ENCODE measurements at regions not wholly inside any gene's neighbourhood (a gene's known extent, or its start where the extent isn't known, plus 50 kb on each side); places are given as distances from the start of the nearest gene placed in this dataset.

GRCh38 chr14:104293851-104294627, 155.7 kb downstream of the KIF26A start:
- WGBS = 79% methylated on average over 18 of the region's 18 CpGs
- H3K4me1 ChIP-seq (ENCODE audit: control insufficient read depth in 2 of 2, insufficient read depth in 2 of 2, low read length in 2 of 2) = no peaks in the 10 kb centered on the region
- H3K27ac ChIP-seq (ENCODE audit: low read depth in 1 of 2, low read length in 1 of 2) = no peak overlapping the region
- no peaks in the 10 kb centered on the region for H3K27me3 ChIP-seq (ENCODE audit: control insufficient read depth in 2 of 2, insufficient read depth in 1 of 2, low read length in 1 of 2)
- H3K4me3 ChIP-seq (ENCODE audit: low read length in 2 of 2) = no peak overlapping the region
- H3K9me3 ChIP-seq (ENCODE audit: control insufficient read depth in 2 of 2, insufficient read depth in 1 of 2, low read length in 1 of 2) = peaks cover 0 to 9% of the 10 kb centered on the region in 2 donors
- H3K36me3 ChIP-seq (ENCODE audit: control insufficient read depth in 2 of 2, insufficient read depth in 2 of 2, low read length in 1 of 2) = no peaks in the 10 kb centered on the region
- DNase-seq (ENCODE audit: low read depth in 6 of 9, low spot score in 9 of 9) = no peak

- H3K4me3 ChIP-seq (ENCODE audit: low read length in 2 of 2) = no peak overlapping the region
- no peak for DNase-seq (ENCODE audit: low read depth in 6 of 9, low spot score in 9 of 9)
- H3K4me1 ChIP-seq (ENCODE audit: control insufficient read depth in 2 of 2, insufficient read depth in 2 of 2, low read length in 2 of 2) = no peaks in the 10 kb centered on the region
- H3K36me3 ChIP-seq (ENCODE audit: control insufficient read depth in 2 of 2, insufficient read depth in 2 of 2, low read length in 1 of 2) = no peaks in the 10 kb centered on the region
- H3K27me3 ChIP-seq (ENCODE audit: control insufficient read depth in 2 of 2, insufficient read depth in 1 of 2, low read length in 1 of 2) = no peaks in the 10 kb centered on the region
- WGBS = 86% methylated on average over 11 of the region's 11 CpGs
- H3K9me3 ChIP-seq (ENCODE audit: control insufficient read depth in 2 of 2, insufficient read depth in 1 of 2, low read length in 1 of 2) = peaks cover 0 to 9% of the 10 kb centered on the region in 2 donors
- no peak overlapping the region for H3K27ac ChIP-seq (ENCODE audit: low read depth in 1 of 2, low read length in 1 of 2)
Measured at GRCh38 chr14:104294628-104294982, 156.2 kb downstream of the KIF26A start.

- 88% methylated on average over 25 of the region's 25 CpGs for WGBS
- Histone ChIP-seq H3K36me3 (ENCODE audit: control insufficient read depth in 2 of 2, insufficient read depth in 2 of 2, low read length in 1 of 2) (no peaks in the 10 kb centered on the region), H3K27me3 (ENCODE audit: control insufficient read depth in 2 of 2, insufficient read depth in 1 of 2, low read length in 1 of 2) (no peaks in the 10 kb centered on the region), H3K4me3 (ENCODE audit: low read length in 2 of 2) (no peak overlapping the region), H3K27ac (ENCODE audit: low read depth in 1 of 2, low read length in 1 of 2) (no peak overlapping the region), H3K4me1 (ENCODE audit: control insufficient read depth in 2 of 2, insufficient read depth in 2 of 2, low read length in 2 of 2) (no peaks in the 10 kb centered on the region), H3K9me3 (ENCODE audit: control insufficient read depth in 2 of 2, insufficient read depth in 1 of 2, low read length in 1 of 2) (peaks cover 0 to 9% of the 10 kb centered on the region in 2 donors)
- no peak for DNase-seq (ENCODE audit: low read depth in 6 of 9, low spot score in 9 of 9)
Measured at GRCh38 chr14:104294983-104295680, 156.7 kb downstream of the KIF26A start.

GRCh38 chr14:104295681-104296387, 157.4 kb downstream of the KIF26A start:
- Histone ChIP-seq H3K27me3 (ENCODE audit: control insufficient read depth in 2 of 2, insufficient read depth in 1 of 2, low read length in 1 of 2) (no peaks in the 10 kb centered on the region), H3K4me1 (ENCODE audit: control insufficient read depth in 2 of 2, insufficient read depth in 2 of 2, low read length in 2 of 2) (no peaks in the 10 kb centered on the region), H3K4me3 (ENCODE audit: low read length in 2 of 2) (no peak overlapping the region), H3K36me3 (ENCODE audit: control insufficient read depth in 2 of 2, insufficient read depth in 2 of 2, low read length in 1 of 2) (no peaks in the 10 kb centered on the region), H3K27ac (ENCODE audit: low read depth in 1 of 2, low read length in 1 of 2) (no peak overlapping the region), H3K9me3 (ENCODE audit: control insufficient read depth in 2 of 2, insufficient read depth in 1 of 2, low read length in 1 of 2) (peaks cover 0 to 7% of the 10 kb centered on the region in 2 donors)
- 87% methylated on average over 24 of the region's 24 CpGs for WGBS
- no peak for DNase-seq (ENCODE audit: low read depth in 6 of 9, low spot score in 9 of 9)

GRCh38 chr14:104296388-104297312, 158.3 kb downstream of the KIF26A start:
- DNase-seq (ENCODE audit: low read depth in 6 of 9, low spot score in 9 of 9) = no peak
- H3K9me3 ChIP-seq (ENCODE audit: control insufficient read depth in 2 of 2, insufficient read depth in 1 of 2, low read length in 1 of 2) = peaks cover 0 to 15% of the 10 kb centered on the region in 2 donors
- H3K27me3 ChIP-seq (ENCODE audit: control insufficient read depth in 2 of 2, insufficient read depth in 1 of 2, low read length in 1 of 2) = no peaks in the 10 kb centered on the region
- H3K27ac ChIP-seq (ENCODE audit: low read depth in 1 of 2, low read length in 1 of 2) = no peak overlapping the region
- no peak overlapping the region for H3K4me3 ChIP-seq (ENCODE audit: low read length in 2 of 2)
- H3K36me3 ChIP-seq (ENCODE audit: control insufficient read depth in 2 of 2, insufficient read depth in 2 of 2, low read length in 1 of 2) = no peaks in the 10 kb centered on the region
- H3K4me1 ChIP-seq (ENCODE audit: control insufficient read depth in 2 of 2, insufficient read depth in 2 of 2, low read length in 2 of 2) = no peaks in the 10 kb centered on the region
- 82% methylated on average over 26 of the region's 26 CpGs for WGBS

- no peak for DNase-seq (ENCODE audit: low read depth in 6 of 9, low spot score in 9 of 9)
- Histone ChIP-seq H3K4me1 (ENCODE audit: control insufficient read depth in 2 of 2, insufficient read depth in 2 of 2, low read length in 2 of 2) (no peaks in the 10 kb centered on the region), H3K4me3 (ENCODE audit: low read length in 2 of 2) (no peak overlapping the region), H3K27ac (ENCODE audit: low read depth in 1 of 2, low read length in 1 of 2) (no peak overlapping the region), H3K27me3 (ENCODE audit: control insufficient read depth in 2 of 2, insufficient read depth in 1 of 2, low read length in 1 of 2) (no peaks in the 10 kb centered on the region), H3K36me3 (ENCODE audit: control insufficient read depth in 2 of 2, insufficient read depth in 2 of 2, low read length in 1 of 2) (no peaks in the 10 kb centered on the region), H3K9me3 (ENCODE audit: control insufficient read depth in 2 of 2, insufficient read depth in 1 of 2, low read length in 1 of 2) (peaks cover 0 to 22% of the 10 kb centered on the region in 2 donors)
- WGBS = 92% methylated on average over 7 of the region's 7 CpGs
Measured at GRCh38 chr14:104297313-104297704, 158.9 kb downstream of the KIF26A start.

- Histone ChIP-seq H3K4me1 (ENCODE audit: control insufficient read depth in 2 of 2, insufficient read depth in 2 of 2, low read length in 2 of 2) (no peaks in the 10 kb centered on the region), H3K4me3 (ENCODE audit: low read length in 2 of 2) (no peak overlapping the region), H3K36me3 (ENCODE audit: control insufficient read depth in 2 of 2, insufficient read depth in 2 of 2, low read length in 1 of 2) (no peaks in the 10 kb centered on the region), H3K27me3 (ENCODE audit: control insufficient read depth in 2 of 2, insufficient read depth in 1 of 2, low read length in 1 of 2) (no peaks in the 10 kb centered on the region), H3K9me3 (ENCODE audit: control insufficient read depth in 2 of 2, insufficient read depth in 1 of 2, low read length in 1 of 2) (peaks cover 0 to 27% of the 10 kb centered on the region in 2 donors), H3K27ac (ENCODE audit: low read depth in 1 of 2, low read length in 1 of 2) (no peak overlapping the region)
- 92% methylated on average over 11 of the region's 11 CpGs for WGBS
- DNase-seq (ENCODE audit: low read depth in 6 of 9, low spot score in 9 of 9) = no peak
Measured at GRCh38 chr14:104297721-104298401, 159.5 kb downstream of the KIF26A start.

GRCh38 chr14:104298458-104298857, 160.1 kb downstream of the KIF26A start:
- H3K4me3 ChIP-seq (ENCODE audit: low read length in 2 of 2) = no peak overlapping the region
- H3K27ac ChIP-seq (ENCODE audit: low read depth in 1 of 2, low read length in 1 of 2) = no peak overlapping the region
- H3K4me1 ChIP-seq (ENCODE audit: control insufficient read depth in 2 of 2, insufficient read depth in 2 of 2, low read length in 2 of 2) = no peaks in the 10 kb centered on the region
- no peaks in the 10 kb centered on the region for H3K36me3 ChIP-seq (ENCODE audit: control insufficient read depth in 2 of 2, insufficient read depth in 2 of 2, low read length in 1 of 2)
- H3K27me3 ChIP-seq (ENCODE audit: control insufficient read depth in 2 of 2, insufficient read depth in 1 of 2, low read length in 1 of 2) = no peaks in the 10 kb centered on the region
- H3K9me3 ChIP-seq (ENCODE audit: control insufficient read depth in 2 of 2, insufficient read depth in 1 of 2, low read length in 1 of 2) = peaks cover 0 to 31% of the 10 kb centered on the region in 2 donors
- 98% methylated on average over 3 of the region's 3 CpGs for WGBS
- DNase-seq (ENCODE audit: low read depth in 6 of 9, low spot score in 9 of 9) = no peak
